Bronchial epithelial cell (primary cell): ENCODE measurements at regions not wholly inside any gene's neighbourhood (a gene's known extent, or its start where the extent isn't known, plus 50 kb on each side); places are given as distances from the start of the nearest gene placed in this dataset.

Experiments
- DNase-seq: peaks from one replicate; pipeline ENCODE4 v3.0.0-alpha.2; 2010; ENCODE audit warnings: low read depth
- FAIRE-seq: peaks from 2 replicates; lab custom pipeline; 2011; peaks lifted over from hg19 to GRCh38; lab: Jason Lieb, UNC
- H3K27me3 ChIP-seq: 2 replicates; pipeline ENCODE4 v1.5.1; 2011; ENCODE audit warnings: low read length; ENCODE audit not compliant: control insufficient read depth, insufficient read depth
- H3K36me3 ChIP-seq: 2 replicates; pipeline ENCODE4 v1.5.1; 2011; ENCODE audit warnings: low read length; ENCODE audit not compliant: control insufficient read depth, insufficient read depth
- H3K4me3 ChIP-seq: 2 replicates; pipeline ENCODE4 v1.5.1; 2011; ENCODE audit warnings: mild to moderate bottlenecking, low read depth, low read length, control low read depth
- TF ChIP-seq, protein P1 (sequence below): IDR thresholded peaks from 2 replicates; pipeline ENCODE4 v1.5.1; 2011; ENCODE audit warnings: mild to moderate bottlenecking, moderate library complexity, low read length, control low read depth, inconsistent platforms; ENCODE audit not compliant: insufficient read depth, severe bottlenecking

DNA sequence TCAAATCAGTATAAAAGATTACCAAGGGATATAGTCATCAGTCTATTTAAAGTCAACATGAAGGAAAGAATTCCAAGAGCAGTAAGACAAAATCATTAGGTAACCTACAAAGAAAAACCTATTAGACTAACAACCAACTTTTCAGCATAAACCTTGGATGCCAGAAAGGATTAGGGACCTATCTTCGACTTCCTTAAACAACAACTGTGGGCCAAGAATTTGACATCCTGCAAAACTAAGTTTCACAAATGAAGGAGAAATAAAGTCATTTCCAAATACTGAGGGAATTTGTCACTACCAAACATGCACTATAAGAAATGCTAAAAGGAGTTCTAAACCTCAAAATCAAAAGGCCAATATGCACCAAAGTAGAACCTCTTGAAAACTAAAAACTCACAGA lies 147.9 kb upstream of the TFPI start:
- Histone ChIP-seq H3K4me3 (no peak overlapping the region), H3K27me3 (no peaks in the 10 kb centered on the region), H3K36me3 (no peaks in the 10 kb centered on the region)
- TF ChIP-seq, protein P1, sequence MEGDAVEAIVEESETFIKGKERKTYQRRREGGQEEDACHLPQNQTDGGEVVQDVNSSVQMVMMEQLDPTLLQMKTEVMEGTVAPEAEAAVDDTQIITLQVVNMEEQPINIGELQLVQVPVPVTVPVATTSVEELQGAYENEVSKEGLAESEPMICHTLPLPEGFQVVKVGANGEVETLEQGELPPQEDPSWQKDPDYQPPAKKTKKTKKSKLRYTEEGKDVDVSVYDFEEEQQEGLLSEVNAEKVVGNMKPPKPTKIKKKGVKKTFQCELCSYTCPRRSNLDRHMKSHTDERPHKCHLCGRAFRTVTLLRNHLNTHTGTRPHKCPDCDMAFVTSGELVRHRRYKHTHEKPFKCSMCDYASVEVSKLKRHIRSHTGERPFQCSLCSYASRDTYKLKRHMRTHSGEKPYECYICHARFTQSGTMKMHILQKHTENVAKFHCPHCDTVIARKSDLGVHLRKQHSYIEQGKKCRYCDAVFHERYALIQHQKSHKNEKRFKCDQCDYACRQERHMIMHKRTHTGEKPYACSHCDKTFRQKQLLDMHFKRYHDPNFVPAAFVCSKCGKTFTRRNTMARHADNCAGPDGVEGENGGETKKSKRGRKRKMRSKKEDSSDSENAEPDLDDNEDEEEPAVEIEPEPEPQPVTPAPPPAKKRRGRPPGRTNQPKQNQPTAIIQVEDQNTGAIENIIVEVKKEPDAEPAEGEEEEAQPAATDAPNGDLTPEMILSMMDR: no peak
- no peak for DNase-seq
- no peak for FAIRE-seq

DNA sequence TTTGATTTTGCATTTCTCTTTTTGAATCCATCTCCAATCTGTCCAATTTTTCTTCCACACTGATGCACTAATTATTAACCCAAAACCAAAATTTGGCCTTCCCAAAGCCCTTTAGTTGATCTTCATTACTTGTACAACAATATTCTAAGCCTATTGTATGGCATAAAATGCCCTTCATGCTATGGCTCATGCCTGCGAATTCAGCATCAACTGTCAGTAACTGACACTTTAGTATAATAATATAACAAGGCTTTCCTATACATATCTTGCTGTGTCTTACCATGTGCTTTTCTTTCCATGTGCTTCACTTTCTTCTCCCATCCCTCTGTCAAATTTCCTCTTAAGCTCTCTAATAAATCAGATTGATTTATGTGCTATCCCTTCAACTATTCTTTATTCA lies 154.0 kb upstream of the TFPI start:
- FAIRE-seq (no peak), DNase-seq (no peak)
- Histone ChIP-seq H3K36me3 (no peaks in the 10 kb centered on the region), H3K27me3 (no peaks in the 10 kb centered on the region), H3K4me3 (no peak overlapping the region)
- TF ChIP-seq, protein P1: no peak

DNA sequence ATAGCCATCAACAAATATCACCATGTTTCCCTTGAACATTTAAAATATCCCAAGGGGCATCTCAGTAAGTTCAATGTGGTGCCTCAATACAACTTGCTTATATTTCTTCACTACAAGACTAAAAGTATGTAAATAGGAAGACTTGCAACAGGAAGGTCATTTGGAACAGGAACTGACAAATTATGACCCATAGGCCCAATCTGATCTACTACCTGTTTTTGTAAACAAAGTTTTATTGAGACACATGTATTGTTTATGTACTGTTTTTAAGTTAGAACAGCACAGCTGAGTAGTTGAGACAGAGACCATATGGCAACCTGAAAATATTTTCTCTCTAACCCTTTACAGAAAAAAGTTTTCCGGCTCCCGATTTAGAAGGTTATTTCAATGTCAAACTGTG lies 154.8 kb upstream of the TFPI start:
- no peak for FAIRE-seq
- DNase-seq: no peak
- Histone ChIP-seq H3K27me3 (no peaks in the 10 kb centered on the region), H3K36me3 (no peaks in the 10 kb centered on the region), H3K4me3 (no peak overlapping the region)
- TF ChIP-seq, protein P1: no peak

DNA sequence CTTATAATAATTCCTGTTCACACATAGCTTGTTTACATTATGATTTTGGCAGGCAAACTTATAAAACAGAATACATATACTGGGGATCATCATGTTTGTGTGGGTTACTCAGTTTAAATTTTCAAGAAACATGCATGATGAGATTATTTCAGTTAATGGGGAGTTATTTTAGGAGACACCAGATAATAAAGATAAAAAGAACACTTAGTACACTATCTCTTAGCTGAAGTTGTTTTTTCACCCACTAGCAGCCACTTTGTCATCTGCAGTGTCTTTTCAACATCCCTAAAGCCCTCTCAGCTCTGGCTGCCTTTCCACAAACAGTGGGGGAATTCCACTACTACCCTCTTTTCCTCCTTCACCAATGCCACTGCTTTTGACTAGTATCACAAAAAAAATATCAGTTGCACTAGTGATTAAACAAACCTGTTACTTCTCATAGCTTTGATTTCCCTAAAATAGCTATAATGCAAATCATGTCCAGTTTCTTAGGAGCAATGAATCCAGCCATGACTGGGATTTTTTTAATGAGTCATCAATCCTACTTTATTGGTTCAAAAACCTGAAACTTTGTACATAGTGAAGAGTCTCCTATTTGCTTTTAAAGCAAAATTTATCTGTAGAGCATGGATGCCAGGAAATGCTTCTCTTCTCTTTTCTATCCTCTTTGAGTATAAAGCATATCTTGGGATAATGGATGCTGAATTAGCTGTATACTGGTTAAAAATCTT lies 156.7 kb upstream of the TFPI start:
- TF ChIP-seq, protein P1: no peak
- FAIRE-seq (no peak), DNase-seq (peak; percentile 2)
- Histone ChIP-seq H3K27me3 (no peaks in the 10 kb centered on the region), H3K4me3 (no peak overlapping the region), H3K36me3 (no peaks in the 10 kb centered on the region)

DNA sequence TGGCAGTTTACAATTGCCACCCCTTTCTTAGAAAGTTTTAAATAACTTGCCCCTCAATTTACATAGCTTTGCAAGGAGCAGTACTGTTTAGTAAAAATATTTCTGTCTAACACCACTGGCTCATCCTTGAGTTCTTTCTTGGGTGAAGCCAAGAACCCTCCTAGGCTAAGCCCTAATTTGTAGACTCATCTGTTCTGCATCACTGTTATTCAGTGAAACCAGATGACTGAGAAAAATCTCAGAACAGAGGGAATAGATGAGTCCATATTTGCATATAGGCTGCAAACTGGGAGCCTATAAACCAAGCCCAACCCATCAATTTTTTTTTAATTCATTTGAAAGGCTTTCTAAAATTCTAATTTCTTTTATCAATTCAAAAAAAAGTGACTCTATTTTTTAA lies 161.4 kb upstream of the TFPI start:
- TF ChIP-seq, protein P1: no peak
- no peak for FAIRE-seq
- H3K36me3 ChIP-seq: no peaks in the 10 kb centered on the region
- no peak overlapping the region for H3K4me3 ChIP-seq
- no peak for DNase-seq
- H3K27me3 ChIP-seq: no peaks in the 10 kb centered on the region

DNA sequence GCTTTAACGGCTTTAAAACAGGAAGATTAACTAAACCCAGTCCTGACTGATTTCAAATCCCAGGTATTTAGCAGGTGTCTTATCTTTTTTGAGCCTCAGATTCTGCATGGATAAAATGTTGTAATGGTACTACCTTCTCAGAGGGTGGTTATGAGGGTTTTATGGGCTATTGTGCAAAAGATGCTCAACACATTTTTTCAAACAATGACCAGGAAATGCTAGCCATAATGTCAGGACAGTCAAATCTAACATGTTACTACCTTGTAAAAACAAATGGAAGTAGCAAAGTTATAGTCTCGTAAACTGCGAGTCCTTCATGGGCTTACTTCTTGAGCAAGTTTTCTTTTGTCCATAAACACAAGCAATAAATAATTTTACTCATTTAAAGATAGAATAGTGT lies 162.1 kb upstream of the TFPI start:
- TF ChIP-seq, protein P1: no peak
- no peak for FAIRE-seq
- Histone ChIP-seq H3K27me3 (no peaks in the 10 kb centered on the region), H3K36me3 (no peaks in the 10 kb centered on the region), H3K4me3 (no peak overlapping the region)
- DNase-seq: no peak
